ENCODE measurements at regions not wholly inside any gene's neighbourhood (a gene's known extent, or its start where the extent isn't known, plus 50 kb on each side); places are given as distances from the start of the nearest gene placed in this dataset.

- RAD21 ChIA-PET (ENCODE audit: low non-redundant PET in 1 of 2, low total read pairs in 2 of 2, uncharacterized antibody in 2 of 2, unreplicated experiment in 2 of 2): no interaction called here
- Histone ChIP-seq H3K9ac (ENCODE audit: low read length) (no peak overlapping the region), H3K27me3 (ENCODE audit: insufficient read depth, low read length) (no peaks in the 10 kb centered on the region), H3K79me2 (ENCODE audit: insufficient read depth, low read length) (no peaks in the 10 kb centered on the region), H3K36me3 (ENCODE audit: control insufficient read depth in 1 of 2, insufficient read depth in 2 of 2, low read length in 2 of 2) (no peaks in the 10 kb centered on the region), H3K4me3 (replicated peaks in 1 of 2; ENCODE audit: low read depth in 1 of 2, low read length in 2 of 2) (no peak overlapping the region), H3K4me2 (ENCODE audit: low read length) (no peak overlapping the region), H3K27ac (ENCODE audit: low read depth, low read length) (no peak overlapping the region), H3K9me2 (ENCODE audit: insufficient read depth) (no peaks in the 10 kb centered on the region), H4K20me1 (ENCODE audit: insufficient read depth) (no peaks in the 10 kb centered on the region), H2AFZ (ENCODE audit: low read depth, low read length, poor library complexity, severe bottlenecking) (no peak overlapping the region), H3K4me1 (ENCODE audit: control insufficient read depth in 1 of 2, insufficient read depth in 2 of 2, low read length in 2 of 2) (no peaks in the 10 kb centered on the region), H3K9me3 (ENCODE audit: control insufficient read depth in 1 of 2, insufficient read depth in 1 of 2, low read depth in 1 of 2, low read length in 2 of 2) (no peaks in the 10 kb centered on the region)
- POLR2A ChIA-PET: no interaction called here
- intact Hi-C loops (cut with micrococcal nuclease): no loop called here
- ATAC-seq (no peak), DNase-seq (ENCODE audit: low read depth, low spot score) (no peak)
- TF ChIP-seq POLR2A (IDR thresholded peaks at IDR 0.05; ENCODE audit: borderline replicate concordance, extremely low read depth, insufficient read depth, insufficient read length) (no peak), MAX (IDR thresholded peaks at IDR 0.05) (no peak), CEBPB (IDR thresholded peaks at IDR 0.05; ENCODE audit: low read depth) (no peak), ATF3 (IDR thresholded peaks at IDR 0.05) (no peak), CTCF (IDR thresholded peaks at IDR 0.05 in 2 of 3, conservative IDR thresholded peaks at IDR 0.05 in 1 of 3; ENCODE audit: borderline replicate concordance in 1 of 3, insufficient read depth in 1 of 3, low read depth in 2 of 3, low read length in 2 of 3) (no peak), ZNF274 (IDR thresholded peaks at IDR 0.05; ENCODE audit: low read depth, low read length) (no peak), ZBTB33 (IDR thresholded peaks at IDR 0.05; ENCODE audit: extremely low read depth, insufficient replicate concordance, low read length) (no peak), EGR1 (IDR thresholded peaks at IDR 0.05; ENCODE audit: low read depth) (no peak), YY1 (IDR thresholded peaks at IDR 0.05; ENCODE audit: extremely low read depth, insufficient replicate concordance, low read depth, low read length) (no peak)
- BruUV-seq (replicated peaks): no TSS peak
- CTCF ChIA-PET: no interaction called here
Observed at GRCh38 chr5:106727071-106727470, 943.7 kb downstream of the EFNA5 start.

Data from HCT116 (cell line).